IPS-15b (cell line): ENCODE measurements at regions not wholly inside any gene's neighbourhood (a gene's known extent, or its start where the extent isn't known, plus 50 kb on each side); places are given as distances from the start of the nearest gene placed in this dataset.

ENCODE experiments used
- H3K27me3 ChIP-seq: one replicate; pipeline ENCODE4 v1.6.1; 2013; ENCODE audit warnings: low read length; ENCODE audit not compliant: control insufficient read depth, insufficient read depth
- H3K36me3 ChIP-seq: one replicate; pipeline ENCODE4 v1.6.1; 2013; ENCODE audit warnings: low read length; ENCODE audit not compliant: control insufficient read depth, insufficient read depth
- H3K4me1 ChIP-seq: one replicate; pipeline ENCODE4 v1.6.1; 2013; ENCODE audit warnings: mild to moderate bottlenecking, low read length; ENCODE audit not compliant: control insufficient read depth, insufficient read depth
- H3K4me3 ChIP-seq: one replicate; pipeline ENCODE4 v1.5.1; 2013; ENCODE audit warnings: low read depth, low read length
- H3K9ac ChIP-seq: one replicate; pipeline ENCODE4 v1.6.1; 2013; ENCODE audit warnings: low read depth, mild to moderate bottlenecking, low read length
- H3K9me3 ChIP-seq: one replicate; pipeline ENCODE4 v1.6.1; 2013; ENCODE audit warnings: mild to moderate bottlenecking, low read length; ENCODE audit not compliant: control insufficient read depth, insufficient read depth

DNA sequence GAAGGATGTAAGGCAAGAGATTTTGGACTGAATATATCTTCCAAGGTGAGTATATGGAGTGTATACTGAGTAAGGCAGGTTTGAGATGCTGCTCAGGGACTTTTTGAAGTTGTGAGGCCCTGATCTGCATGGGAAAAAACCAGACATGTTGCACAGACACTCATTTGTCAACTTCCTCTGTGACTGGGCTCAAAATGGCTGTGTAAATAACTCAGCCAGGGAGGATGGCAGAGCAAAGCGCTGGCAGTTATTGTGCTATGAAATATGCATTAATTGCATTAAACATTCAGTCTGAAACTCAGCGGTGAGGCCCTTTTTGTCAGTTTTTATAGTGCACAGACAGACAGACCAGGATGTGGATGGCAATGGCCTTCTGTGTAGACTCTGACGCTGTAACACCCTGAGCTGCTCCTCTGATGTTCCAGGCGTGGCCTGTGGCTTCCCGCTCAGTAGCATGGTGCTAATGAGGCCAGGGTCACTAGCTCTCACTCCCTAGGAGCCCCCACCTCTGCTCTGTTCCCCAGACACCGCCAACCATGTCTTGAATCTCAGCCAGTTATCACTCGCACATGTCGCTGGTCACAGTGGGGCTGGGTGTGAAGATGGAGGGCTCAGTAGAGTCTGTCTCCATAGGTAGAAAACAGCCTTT, 307.0 kb upstream of the PROX1 start:
- Histone ChIP-seq H3K4me3 (no peak overlapping the region), H3K4me1 (no peaks in the 10 kb centered on the region), H3K36me3 (no peaks in the 10 kb centered on the region), H3K27me3 (no peaks in the 10 kb centered on the region), H3K9ac (no peak overlapping the region), H3K9me3 (no peaks in the 10 kb centered on the region)

DNA sequence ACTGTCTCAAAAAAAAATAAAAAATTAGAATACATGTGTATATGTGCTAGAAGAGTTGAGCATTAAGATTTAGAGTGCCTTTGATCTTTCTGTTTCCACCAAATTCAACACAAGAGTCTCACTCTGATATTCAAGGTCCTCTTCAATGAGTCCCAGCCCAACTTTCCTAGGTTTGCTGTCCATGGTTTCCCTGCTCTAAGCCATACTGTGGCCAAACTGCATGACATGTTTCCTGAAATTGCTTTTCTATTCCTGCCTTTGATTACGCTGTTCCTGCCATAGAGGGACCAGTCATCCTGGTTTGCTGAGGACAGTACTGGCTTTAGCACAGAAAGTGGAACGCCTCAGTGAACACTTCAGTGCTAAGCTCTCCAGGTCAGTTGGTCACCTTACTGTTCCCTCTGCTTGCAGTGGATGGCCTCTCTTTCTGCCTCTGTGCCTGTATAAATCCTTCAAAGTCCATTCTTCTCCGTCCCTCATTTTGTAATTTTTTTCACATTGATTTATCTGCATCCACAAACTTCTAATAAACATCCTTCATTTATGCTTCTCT, 305.9 kb upstream of the PROX1 start:
- no peak overlapping the region for H3K9ac ChIP-seq
- H3K4me1 ChIP-seq = no peaks in the 10 kb centered on the region
- no peaks in the 10 kb centered on the region for H3K27me3 ChIP-seq
- no peak overlapping the region for H3K4me3 ChIP-seq
- H3K9me3 ChIP-seq = no peaks in the 10 kb centered on the region
- H3K36me3 ChIP-seq = no peaks in the 10 kb centered on the region

DNA sequence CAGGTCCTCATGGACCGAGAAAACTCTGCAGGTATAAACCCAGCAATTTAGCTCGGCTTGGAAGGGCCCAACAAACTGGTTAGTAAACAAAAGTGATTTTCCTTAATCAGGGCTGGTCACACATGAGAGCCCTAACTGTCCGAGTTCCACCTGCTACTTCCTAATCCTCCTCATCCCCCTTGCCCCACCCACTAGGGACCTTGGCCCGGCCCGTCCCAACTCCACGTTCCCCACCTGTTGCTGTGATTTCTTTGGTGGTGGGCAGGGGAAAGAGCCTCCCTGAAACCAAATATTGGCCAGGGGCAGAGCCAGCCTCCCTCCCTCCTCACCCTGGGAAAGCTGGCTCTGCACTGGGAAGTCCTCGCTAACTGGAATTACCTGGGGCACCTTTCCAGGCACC, 304.2 kb upstream of the PROX1 start:
- H3K27me3 ChIP-seq = no peaks in the 10 kb centered on the region
- no peaks in the 10 kb centered on the region for H3K9me3 ChIP-seq
- no peak overlapping the region for H3K9ac ChIP-seq
- H3K4me3 ChIP-seq = no peak overlapping the region
- H3K36me3 ChIP-seq = no peaks in the 10 kb centered on the region
- no peaks in the 10 kb centered on the region for H3K4me1 ChIP-seq

DNA sequence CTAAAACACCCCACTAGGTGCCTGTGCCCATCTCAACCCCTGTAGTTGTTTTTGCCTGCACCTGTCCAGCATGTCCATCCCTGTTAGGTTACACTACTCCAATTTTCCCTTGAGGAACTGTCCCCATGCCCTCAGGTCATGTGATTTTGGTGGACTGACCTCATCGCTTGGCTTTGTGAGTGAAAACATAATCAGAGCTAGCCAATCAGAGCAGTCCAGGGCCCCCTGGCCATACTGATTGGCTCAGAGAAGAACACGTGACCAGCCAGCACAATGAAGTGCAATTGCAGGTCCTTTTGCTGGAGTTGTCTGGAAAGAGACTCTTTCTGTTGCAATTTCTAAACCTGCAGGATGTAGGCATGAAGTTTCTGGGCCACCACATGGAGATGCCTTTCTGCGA, 303.3 kb upstream of the PROX1 start:
- Histone ChIP-seq H3K9ac (no peak overlapping the region), H3K4me1 (no peaks in the 10 kb centered on the region), H3K27me3 (no peaks in the 10 kb centered on the region), H3K4me3 (no peak overlapping the region), H3K36me3 (no peaks in the 10 kb centered on the region), H3K9me3 (no peaks in the 10 kb centered on the region)

DNA sequence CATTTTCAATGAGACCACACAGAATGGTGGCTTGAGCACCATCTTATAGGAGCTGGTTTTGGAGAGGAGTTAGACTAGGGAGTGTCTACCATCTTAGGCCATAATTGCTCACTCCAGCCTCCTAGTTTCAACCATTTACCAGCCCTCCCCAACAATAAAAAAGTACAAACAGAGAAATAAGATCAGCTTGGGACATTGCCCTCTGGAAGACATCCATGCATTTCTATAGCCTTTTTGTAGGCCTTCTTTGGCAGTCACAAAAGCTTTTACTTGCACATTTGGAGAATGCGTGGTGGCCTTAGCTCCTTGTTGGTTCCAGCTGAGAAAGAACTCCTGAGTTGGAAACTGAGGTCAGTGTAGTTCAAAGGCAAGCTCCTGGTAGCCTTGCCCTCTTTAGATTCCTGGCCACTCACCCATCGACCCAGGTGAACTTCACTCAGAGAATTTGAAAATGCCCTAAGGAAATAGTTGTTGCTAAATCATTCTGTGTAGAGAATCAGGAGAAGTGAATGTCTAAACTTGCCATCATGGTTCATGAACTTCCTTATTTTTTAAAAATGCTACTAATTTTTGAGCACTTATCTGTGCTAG, 301.7 kb upstream of the PROX1 start:
- H3K9me3 ChIP-seq = no peaks in the 10 kb centered on the region
- H3K4me3 ChIP-seq = no peak overlapping the region
- no peaks in the 10 kb centered on the region for H3K36me3 ChIP-seq
- no peaks in the 10 kb centered on the region for H3K4me1 ChIP-seq
- H3K27me3 ChIP-seq = no peaks in the 10 kb centered on the region
- no peak overlapping the region for H3K9ac ChIP-seq

DNA sequence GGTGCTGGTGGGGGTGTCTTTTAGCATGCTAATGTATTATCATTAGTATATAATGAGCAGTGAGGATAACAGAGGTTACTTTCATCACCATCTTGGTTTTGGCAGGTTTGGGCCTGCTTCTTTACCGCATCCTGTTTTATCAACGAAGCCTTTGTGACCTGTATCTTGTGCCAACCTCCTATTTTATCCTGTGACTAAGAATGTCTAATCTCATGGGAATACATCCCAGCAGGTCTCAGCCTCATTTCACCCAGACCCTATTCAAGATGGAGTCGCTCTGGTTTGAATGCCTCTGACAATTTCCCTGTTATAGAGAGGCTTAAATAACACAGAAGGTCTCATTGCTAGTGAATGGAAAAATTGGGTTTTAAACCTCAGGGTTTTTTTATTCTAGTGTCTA, 300.8 kb upstream of the PROX1 start:
- no peaks in the 10 kb centered on the region for H3K36me3 ChIP-seq
- H3K9me3 ChIP-seq = no peaks in the 10 kb centered on the region
- no peak overlapping the region for H3K9ac ChIP-seq
- no peaks in the 10 kb centered on the region for H3K27me3 ChIP-seq
- H3K4me3 ChIP-seq = no peak overlapping the region
- no peaks in the 10 kb centered on the region for H3K4me1 ChIP-seq

DNA sequence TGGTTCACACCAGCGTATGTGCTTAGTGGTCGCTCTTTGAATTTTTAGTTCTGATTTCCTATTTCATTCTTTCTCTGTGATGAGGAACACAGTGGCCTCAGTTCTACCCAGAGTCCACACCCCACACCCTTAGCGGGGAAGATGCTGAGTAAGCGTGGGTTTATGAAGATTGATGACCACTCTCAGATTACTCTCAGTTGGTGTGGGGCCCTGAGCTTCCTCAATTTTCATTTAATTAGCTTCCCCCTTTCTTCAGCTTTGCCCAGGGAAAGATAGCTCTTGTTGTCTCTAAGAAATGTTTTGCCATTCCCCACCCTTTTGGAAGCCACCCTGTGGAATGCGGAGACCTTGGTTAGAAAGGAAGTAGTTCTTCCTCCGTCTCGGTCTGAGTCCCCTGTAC, 299.9 kb upstream of the PROX1 start:
- H3K9ac ChIP-seq = no peak overlapping the region
- no peaks in the 10 kb centered on the region for H3K36me3 ChIP-seq
- H3K9me3 ChIP-seq = no peaks in the 10 kb centered on the region
- no peak overlapping the region for H3K4me3 ChIP-seq
- no peaks in the 10 kb centered on the region for H3K4me1 ChIP-seq
- no peaks in the 10 kb centered on the region for H3K27me3 ChIP-seq

DNA sequence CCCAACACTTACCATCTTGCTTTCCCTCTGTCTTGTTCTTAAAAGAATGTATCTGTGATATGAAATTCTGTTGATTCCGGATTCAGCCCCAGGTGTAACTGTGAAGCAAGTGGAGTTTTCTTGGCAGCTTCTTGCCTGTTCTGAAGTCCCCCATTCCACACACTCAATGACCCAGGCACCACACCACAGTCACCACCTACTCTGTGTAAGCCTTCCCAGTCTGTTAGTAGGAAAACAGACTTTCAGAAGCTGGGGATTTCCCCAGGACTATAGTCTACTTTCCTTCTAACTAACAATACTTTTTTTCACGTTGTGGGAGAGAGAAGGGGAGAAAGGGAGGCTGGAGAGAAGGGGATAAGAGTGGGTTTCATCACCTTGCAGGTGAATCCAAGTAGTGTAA, 299.1 kb upstream of the PROX1 start:
- no peak overlapping the region for H3K4me3 ChIP-seq
- H3K9ac ChIP-seq = no peak overlapping the region
- H3K4me1 ChIP-seq = no peaks in the 10 kb centered on the region
- H3K9me3 ChIP-seq = no peaks in the 10 kb centered on the region
- no peaks in the 10 kb centered on the region for H3K27me3 ChIP-seq
- H3K36me3 ChIP-seq = no peaks in the 10 kb centered on the region

DNA sequence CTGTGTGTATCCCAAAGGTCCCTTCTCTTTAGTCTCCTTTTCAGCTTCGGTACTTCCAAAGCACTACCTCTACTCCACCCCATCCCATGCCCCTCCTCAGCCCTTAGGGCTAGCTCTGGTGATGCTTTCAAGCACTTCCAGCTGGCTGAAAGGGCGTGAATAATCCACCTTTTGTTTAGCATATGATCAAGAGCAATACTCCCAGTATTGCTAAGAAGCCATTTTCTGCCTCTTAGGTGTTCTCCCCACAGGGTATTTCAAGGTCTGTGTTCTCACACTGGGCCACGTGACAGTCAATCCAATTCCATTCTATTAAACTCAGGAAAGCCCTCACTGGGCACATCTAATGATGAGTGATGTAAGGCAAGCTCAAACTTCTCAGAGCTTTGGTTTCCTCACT, 298.5 kb upstream of the PROX1 start:
- Histone ChIP-seq H3K4me3 (no peak overlapping the region), H3K9me3 (no peaks in the 10 kb centered on the region), H3K4me1 (no peaks in the 10 kb centered on the region), H3K36me3 (no peaks in the 10 kb centered on the region), H3K27me3 (no peaks in the 10 kb centered on the region), H3K9ac (no peak overlapping the region)

DNA sequence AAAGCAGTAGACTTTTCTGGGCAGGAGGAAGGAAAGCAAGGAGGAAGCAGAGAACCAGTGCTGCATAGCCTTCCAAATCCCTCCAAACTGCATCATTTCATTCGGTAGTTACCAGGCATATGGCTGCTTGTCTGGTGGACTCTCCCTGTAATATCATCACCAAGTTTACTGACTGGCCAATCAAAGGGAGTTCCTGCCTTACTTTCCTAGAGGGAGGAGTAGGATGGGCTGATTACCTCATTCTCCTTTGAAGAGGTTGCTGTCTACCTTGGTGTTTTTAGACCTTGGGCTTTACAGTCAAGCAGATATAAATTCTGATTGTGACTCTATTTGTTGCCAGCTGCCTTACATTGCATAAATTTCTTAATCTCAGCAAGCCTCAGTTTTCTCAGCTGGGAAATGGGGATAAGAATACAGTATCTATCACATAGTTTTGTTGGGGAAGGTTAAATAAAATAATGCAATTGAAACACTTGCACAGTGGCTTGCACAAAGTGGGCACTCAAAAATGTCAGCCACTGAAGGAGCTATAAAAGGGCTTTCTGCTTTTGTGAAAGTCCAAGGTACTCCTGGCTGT, 297.3 kb upstream of the PROX1 start:
- no peaks in the 10 kb centered on the region for H3K9me3 ChIP-seq
- H3K4me1 ChIP-seq = no peaks in the 10 kb centered on the region
- no peaks in the 10 kb centered on the region for H3K27me3 ChIP-seq
- H3K4me3 ChIP-seq = no peak overlapping the region
- no peaks in the 10 kb centered on the region for H3K36me3 ChIP-seq
- no peak overlapping the region for H3K9ac ChIP-seq

DNA sequence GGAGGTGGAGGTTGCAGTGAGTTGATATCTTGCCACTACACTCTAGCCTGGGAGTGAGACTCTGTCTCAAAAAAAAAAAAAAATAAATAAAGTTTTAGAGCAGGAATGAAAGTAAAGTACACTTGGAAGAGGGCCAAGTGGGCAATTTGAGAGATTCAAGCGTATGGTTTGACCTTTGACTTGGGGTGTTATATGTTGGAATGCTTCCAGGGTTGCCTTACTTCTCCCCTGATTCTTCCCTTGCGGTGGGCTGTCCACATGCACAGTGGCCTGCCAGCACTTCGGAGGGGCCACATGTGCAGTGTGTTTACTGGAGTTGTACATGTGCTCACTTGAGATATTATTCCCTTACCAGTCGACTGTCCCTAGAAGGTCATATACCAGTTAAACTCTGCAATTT, 295.5 kb upstream of the PROX1 start:
- H3K9me3 ChIP-seq = no peaks in the 10 kb centered on the region
- no peaks in the 10 kb centered on the region for H3K27me3 ChIP-seq
- H3K36me3 ChIP-seq = no peaks in the 10 kb centered on the region
- no peaks in the 10 kb centered on the region for H3K4me1 ChIP-seq
- no peak overlapping the region for H3K4me3 ChIP-seq
- no peak overlapping the region for H3K9ac ChIP-seq

DNA sequence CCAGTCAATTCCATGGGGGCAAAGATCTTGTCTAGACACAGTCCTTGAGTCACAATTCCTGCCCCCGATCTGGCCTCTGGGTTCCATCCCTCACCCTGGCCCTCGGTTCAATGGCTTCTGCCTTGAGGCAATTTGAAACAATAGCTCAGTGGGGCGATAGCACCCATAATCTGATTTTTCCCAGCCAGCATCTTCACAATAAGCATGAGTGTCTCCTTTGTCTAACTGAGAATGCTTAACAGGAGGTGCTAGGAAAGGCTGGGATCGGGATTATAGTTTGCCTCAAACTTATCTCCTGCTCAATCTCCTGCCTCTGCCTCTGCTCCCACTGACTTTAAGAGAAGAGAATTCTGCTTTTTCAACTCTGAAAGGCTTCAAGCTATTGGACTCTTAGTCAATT, 293.9 kb upstream of the PROX1 start:
- no peaks in the 10 kb centered on the region for H3K27me3 ChIP-seq
- no peak overlapping the region for H3K9ac ChIP-seq
- no peaks in the 10 kb centered on the region for H3K9me3 ChIP-seq
- H3K4me3 ChIP-seq = no peak overlapping the region
- no peaks in the 10 kb centered on the region for H3K36me3 ChIP-seq
- H3K4me1 ChIP-seq = no peaks in the 10 kb centered on the region
